GM23338 (cell line): ENCODE measurements at regions not wholly inside any gene's neighbourhood (a gene's known extent, or its start where the extent isn't known, plus 50 kb on each side); places are given as distances from the start of the nearest gene placed in this dataset.

Experiments used
- EZH2phosphoT487 ChIP-seq: fragments of 200-600 bp; sonication (generic); IDR thresholded peaks from one replicate; pipeline ENCODE4 v1.8.1; 2018; ENCODE audit warnings: antibody characterized with exemption; ENCODE audit not compliant: unreplicated experiment
- POLR2AphosphoS5 ChIP-seq: IDR thresholded peaks from 2 replicates; pipeline ENCODE4 v1.6.1; 2016; ENCODE audit warnings: antibody characterized with exemption, low read depth
- REST ChIP-seq: IDR thresholded peaks from one replicate; pipeline ENCODE4 v1.6.1; 2018; ENCODE audit warnings: antibody characterized with exemption; ENCODE audit not compliant: unreplicated experiment
- TF ChIP-seq, protein P1 (sequence below), 2 experiments: fragments of 200-600 bp in 1 of 2; sonication (generic) in 1 of 2; conservative IDR thresholded peaks; 2 replicates each; pipeline versions ENCODE4 v1.5.1 to v1.6.1; 2016 to 2017; ENCODE audit warnings: antibody characterized with exemption in 2 of 2, low read depth in 2 of 2, mild to moderate bottlenecking in 2 of 2, moderate library complexity in 1 of 2

GRCh38 chr5:62138607-62139006 is 167.4 kb upstream of the KIF2A start:
- TF ChIP-seq, protein P1, sequence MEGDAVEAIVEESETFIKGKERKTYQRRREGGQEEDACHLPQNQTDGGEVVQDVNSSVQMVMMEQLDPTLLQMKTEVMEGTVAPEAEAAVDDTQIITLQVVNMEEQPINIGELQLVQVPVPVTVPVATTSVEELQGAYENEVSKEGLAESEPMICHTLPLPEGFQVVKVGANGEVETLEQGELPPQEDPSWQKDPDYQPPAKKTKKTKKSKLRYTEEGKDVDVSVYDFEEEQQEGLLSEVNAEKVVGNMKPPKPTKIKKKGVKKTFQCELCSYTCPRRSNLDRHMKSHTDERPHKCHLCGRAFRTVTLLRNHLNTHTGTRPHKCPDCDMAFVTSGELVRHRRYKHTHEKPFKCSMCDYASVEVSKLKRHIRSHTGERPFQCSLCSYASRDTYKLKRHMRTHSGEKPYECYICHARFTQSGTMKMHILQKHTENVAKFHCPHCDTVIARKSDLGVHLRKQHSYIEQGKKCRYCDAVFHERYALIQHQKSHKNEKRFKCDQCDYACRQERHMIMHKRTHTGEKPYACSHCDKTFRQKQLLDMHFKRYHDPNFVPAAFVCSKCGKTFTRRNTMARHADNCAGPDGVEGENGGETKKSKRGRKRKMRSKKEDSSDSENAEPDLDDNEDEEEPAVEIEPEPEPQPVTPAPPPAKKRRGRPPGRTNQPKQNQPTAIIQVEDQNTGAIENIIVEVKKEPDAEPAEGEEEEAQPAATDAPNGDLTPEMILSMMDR (conservative IDR thresholded peaks at IDR 0.05; ENCODE audit: low read depth in 2 of 2), result no peak
- TF ChIP-seq REST (no peak), POLR2AphosphoS5 (no peak), EZH2phosphoT487 (no peak)
